ENCODE measurements at regions not wholly inside any gene's neighbourhood (a gene's known extent, or its start where the extent isn't known, plus 50 kb on each side); places are given as distances from the start of the nearest gene placed in this dataset.

DNA sequence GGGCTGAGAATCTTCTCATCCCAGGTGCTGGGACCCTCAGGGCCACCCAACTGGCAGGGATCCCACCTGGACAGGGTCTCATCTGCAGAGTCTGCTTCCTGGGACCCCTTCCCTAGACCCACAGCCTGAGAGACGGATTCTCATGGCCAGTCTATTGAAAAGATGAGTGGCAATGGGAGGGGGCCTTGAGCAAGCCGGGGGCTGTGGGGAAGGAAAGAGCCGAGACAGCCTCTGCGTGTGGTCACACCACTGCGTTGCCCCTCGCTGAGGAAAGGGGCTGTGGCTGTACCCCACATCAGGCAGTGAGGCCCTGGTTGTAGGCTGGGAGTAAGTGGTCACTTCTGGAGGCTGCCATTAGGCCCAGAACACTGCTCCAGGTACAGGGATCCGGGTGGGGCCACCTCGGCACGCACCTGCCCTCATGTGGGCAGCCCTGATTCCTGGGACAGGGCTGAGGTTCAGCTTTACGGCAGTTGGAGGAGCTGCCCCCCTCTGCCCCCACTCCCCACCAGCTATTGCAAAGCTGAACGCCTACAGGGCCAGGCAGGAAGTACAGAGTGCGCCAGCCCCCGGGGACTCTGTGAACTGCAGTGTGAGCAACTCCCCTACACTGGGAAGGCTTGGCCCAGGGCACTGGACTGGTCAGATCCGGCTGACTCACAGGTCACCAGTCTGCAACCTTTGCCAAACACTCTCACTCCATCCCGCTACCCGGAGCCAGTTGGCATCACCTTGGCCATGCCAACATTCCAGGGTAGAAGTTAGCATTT is 106.9 kb downstream of the RIPK4 start:
- TF ChIP-seq EZH2 (IDR thresholded peaks at IDR 0.05; ENCODE audit: borderline replicate concordance, low read length) (no peak), CTCF (IDR thresholded peaks at IDR 0.05; ENCODE audit: low read length) (0 out of 2 replicates have a peak, but pooled peaks have one; percentile 8)

Data from OCI-LY1 (cell line).